HG03103 (cell line): ENCODE measurements at regions not wholly inside any gene's neighbourhood (a gene's known extent, or its start where the extent isn't known, plus 50 kb on each side); places are given as distances from the start of the nearest gene placed in this dataset.

Experiments
- ATAC-seq: cut with Tn5 transposase; IDR thresholded peaks from one replicate; pipeline ENCODE4 v1.9.1; 2021; ENCODE audit warnings: low read depth; ENCODE audit not compliant: unreplicated experiment

DNA sequence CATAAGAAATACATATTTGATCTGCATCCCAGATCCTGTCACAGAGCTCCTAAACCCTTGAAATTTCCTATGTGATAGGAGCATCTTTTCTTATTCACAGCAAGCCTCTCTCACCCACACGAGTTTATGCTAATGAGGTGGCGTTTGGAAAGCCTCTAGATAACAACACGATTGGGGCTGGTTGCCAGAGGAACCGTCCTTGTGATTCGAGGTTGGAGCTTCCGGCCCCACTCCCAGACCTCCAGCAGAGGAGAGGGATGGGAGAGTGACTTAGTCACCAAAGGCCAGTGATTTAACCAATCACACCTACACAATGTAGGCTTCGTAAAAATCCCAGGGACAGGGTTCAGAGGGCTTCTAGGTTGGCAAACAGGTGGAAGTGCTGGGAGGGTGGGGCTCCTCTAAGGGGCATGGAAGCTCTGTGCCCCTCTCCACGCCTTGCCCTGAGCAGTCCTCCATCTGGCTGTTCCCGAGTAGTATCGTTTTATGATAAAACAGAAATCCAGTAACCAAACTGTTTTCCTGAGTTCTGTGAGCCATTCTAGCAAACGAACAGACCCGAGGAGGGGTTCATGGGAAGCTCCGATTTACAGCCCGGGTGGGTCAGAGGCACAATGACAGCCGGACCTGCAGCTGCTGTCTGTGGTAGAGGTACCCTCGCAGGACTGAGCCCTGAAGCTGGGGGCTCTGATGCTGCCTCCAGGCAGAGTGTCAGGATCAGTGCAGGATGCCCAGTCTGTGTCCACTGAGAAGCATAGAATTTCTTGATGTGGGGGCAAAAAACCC lies 238.1 kb upstream of the ARID1B start:
- no peak for ATAC-seq

DNA sequence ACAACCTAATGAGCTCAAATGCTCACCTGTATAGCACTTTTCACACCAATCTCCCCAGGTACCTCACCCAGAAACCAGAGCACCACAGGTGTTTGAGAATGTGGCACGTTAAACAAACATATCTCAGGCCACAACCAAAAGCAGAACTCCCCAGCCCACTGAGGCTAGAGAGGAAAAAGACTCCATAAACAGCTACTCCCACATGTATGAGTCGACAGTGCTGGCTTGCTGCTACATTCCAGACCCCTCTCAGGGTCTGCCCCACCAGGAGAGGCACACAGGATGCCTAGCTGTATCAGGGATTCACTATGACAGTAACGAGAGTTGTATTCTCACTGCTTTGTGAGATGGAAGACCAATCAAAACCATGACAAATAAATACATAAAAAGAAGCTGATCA lies 242.6 kb upstream of the ARID1B start:
- ATAC-seq: no peak

DNA sequence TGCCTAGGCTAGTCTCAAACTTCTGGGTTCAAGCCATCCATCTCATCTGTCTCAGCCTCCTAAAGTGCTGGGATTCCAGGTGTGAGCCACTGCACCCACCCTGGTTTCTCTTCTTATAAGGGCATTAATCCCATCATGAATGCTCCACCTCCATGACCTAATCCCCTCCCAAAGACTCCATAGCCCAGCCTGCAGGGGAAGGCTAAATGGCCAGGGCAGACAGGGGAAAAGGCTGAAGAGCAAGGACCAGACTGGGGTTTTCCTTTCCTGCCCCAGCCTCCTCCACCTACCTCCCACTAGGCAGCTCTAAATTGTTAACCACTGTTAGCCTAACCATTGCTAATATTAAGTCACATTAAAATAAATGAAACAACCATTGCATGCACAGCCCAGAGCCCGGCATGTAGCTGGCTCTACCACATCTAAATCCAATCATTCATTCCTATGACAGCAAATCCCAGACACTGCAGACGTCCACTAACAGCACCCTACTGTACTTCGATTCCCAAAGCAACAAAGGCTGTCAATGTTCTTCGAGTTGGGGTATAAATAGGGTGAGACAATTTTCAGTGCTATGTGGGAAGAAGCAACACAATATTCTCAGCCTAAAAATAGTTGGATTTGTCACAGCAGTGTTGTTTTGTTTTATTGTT lies 243.2 kb upstream of the ARID1B start:
- no peak for ATAC-seq

DNA sequence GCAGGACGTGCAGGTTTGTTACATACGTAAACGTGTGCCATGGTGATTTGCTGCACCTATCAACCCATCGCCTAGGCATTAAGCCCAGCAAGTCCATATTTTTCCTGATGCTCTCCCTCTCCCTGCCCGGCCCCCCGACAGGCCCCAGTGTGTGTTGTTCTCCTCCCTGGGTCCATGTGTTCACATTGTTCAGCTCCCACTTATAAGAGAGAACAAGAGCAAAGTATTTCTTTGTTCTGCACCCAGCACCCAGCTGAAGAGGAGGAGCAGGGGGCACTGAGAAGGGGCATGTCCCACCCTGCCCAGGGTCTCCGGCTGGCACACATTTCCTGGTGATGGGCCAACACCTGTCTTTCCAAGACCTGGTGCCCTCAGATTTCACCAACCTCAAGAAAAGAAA lies 251.1 kb upstream of the ARID1B start:
- no peak for ATAC-seq

DNA sequence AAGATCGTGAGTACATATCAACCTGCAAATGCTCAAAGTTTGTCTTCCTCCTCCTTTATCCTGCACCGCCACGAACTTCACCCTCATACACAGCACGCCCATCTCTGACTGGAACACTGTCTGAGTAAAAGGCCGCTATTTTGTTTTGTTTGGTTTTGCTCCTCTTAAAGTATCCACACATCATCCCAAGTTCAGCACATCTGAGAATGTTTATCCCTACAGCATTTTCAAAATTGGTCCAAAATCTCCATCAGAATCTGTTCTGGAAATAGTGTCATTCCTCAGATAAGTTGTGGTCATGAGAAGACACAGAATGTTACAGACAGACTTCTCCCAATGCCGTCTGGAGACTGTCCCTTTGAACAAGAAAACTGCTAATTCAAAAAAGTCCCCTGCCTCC lies 251.6 kb upstream of the ARID1B start:
- ATAC-seq: no peak

DNA sequence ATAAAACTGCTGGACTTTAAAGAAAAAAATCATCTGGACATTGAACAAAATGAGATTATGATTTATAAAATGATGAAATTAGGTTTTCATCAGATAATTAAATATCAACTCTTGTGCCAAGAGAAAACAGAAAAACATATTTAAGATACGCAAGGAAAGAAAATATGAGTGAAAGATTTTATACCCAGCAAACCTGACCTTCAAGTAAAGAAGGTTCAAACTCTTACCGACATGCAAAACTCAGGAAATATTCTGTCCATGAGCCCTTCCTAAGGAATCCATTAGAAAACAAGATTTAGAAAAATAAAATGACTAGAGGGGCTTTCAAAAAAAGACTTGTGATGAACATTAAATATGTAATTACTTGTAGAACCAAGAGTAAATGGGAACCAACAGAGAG lies 257.2 kb upstream of the ARID1B start:
- ATAC-seq: no peak

DNA sequence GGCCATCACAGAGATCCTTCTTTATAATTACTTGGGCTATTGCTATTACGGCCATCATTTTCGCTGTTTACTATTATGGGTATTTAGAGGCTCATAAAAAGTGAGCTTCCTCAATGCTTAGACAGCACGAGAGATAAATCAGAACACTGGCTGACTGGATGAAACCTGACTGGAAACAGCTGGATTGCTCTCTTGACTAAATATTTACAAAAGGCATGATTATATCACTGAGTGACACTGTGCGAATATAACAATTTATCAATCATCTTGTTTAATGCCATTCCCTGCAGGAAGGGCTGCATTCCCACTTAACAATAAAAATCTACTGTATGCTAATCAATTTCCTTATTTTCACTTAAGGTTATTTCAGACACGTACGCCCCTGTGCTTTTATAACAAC lies 260.1 kb upstream of the ARID1B start:
- ATAC-seq: no peak

DNA sequence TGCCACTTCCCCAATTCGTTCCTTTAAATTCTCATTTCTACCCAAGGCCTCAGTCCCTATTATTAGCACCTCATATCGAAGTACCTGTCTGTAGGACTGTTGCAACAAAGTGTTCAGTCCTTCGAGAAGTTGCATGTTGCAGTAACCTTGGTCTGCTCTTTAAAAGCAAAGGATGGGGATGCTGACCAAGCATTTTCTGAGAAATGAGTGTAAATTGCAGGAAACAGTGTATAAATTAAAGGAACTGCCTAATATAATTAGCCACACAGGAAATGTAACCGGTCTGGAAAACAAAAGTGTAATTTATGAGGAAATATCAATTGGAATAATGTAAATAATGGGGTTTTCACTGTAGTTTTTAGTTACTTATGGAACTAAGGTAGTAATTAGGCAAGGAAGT lies 261.9 kb upstream of the ARID1B start:
- no peak for ATAC-seq

DNA sequence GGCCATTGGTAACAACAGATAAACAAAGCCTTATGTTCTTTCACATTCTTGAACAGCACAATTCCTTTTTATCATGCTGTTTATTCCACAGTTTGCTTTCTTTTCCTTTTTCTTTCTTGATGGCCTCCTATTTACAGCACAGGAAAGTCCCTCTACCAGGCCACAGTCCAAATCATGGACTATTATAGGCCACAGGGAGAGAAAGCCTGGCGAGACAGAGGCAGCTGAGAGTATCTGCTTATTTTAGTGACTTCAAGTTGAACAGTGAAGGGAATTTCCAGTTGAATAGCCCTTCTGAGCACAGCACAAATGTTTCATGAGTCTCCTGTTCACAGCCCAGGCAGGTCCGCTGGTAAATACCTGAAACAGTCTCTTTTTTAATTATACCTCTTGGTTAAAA lies 263.7 kb upstream of the ARID1B start:
- no peak for ATAC-seq

DNA sequence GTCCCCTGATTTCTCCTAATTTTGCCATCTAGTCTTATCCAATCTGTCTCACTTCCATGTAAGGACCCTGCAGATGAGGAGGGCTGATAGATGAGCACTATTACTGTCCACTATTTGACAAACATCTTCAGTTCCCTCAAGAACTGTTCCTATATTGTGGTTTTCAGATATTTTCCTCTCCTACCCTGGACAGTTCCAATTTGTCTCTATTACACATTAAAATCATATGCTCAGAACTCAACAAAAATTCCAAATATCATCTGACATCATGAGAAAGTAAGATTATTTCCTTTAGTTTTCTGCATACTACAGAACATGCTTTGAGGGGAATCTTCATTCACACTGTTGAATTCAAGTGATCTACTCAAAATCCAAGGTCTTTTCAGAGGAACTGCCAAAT lies 265.6 kb upstream of the ARID1B start:
- ATAC-seq: no peak

DNA sequence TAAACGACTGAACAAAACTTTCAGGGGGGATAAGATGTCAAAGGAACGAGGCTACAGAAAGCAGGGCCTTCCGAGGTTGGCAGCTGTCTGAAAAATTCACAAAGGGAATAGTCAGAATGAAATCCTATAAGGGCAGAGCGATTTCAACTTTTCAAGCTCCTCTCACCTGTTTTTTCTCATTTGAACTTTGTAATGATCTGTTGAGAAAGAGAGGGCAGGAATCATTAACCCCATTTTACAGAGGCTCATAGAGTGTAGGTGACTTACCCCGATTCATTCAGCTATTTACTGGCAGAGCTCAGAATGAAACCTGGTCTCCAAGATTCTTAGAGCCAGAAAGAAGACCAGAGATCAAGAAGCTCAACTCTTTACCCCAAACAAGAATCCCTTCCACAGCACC lies 266.1 kb upstream of the ARID1B start:
- no peak for ATAC-seq

DNA sequence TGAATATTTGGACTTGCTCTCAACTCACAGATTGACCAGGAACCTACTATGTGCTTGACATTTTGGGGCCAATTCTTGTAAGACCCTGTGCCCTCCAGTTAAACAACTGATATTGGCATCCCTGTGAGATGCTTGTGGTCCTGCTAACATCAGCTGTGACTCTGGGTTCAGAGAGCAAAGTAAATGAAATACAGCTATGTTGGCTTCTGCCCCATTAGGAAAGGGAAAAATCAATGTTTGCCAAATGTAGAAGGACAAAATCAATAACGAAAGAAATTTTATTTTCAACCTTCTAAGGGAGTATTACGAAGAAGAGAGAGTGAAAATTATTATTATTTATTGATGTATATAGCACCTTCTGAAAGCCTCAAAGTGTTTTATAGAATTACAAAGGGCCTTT lies 266.9 kb upstream of the ARID1B start:
- no peak for ATAC-seq

DNA sequence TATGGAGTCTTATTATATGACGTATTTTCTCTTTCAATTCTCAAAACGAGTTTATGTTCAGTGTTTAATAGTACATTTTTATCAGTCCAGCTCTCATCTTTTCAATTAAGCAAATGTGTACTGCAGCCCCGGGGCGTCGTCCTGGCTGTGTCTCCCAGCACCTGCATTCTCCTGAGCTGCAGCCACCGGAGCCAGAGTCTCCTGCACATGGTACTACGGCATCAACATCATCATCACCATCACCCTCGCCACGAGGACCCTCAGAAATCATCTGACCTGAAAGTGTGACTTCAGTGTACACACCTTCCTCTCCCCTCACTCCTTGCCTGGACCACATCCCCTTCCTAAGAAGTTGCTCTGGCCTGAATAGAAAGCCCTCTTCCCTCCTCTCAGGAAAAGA lies 267.7 kb upstream of the ARID1B start:
- no peak for ATAC-seq

DNA sequence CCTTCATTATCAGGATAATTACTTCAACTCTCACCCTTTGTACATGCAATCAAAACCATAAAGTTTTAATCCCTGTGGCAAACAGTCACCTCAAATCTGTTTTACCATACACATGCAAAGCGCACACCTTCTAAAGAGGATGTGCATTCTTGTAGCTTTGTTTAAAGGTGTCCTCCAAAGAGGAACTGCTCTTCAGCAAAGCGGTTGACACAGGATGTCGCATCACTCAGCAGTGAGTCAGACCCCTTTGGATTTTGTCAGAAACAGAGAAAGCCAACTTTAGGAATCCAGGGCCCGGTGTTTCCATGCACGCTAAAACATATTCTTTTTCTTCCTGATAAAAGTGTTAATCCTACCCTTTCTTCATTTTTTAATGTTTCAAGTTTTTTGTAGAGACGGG lies 268.3 kb upstream of the ARID1B start:
- no peak for ATAC-seq

DNA sequence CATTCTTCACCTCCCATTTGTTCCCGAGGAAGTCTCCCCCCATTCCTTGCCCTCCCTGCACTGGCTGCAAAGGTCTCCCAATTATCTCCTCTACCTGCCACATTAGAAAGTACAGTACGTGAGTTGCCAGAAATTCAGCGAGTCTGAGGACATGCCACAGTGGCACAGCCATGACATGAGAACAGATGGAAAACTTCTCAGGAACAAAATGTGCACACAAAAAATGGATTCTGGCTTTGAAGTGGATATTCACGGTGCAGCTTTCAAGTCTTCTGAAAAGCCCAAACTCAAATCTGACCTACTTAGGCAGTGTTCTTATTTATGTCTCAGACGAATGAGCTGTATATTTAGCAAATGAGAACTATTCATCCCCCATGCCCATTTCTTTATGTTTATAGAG lies 269.1 kb upstream of the ARID1B start:
- ATAC-seq: no peak

DNA sequence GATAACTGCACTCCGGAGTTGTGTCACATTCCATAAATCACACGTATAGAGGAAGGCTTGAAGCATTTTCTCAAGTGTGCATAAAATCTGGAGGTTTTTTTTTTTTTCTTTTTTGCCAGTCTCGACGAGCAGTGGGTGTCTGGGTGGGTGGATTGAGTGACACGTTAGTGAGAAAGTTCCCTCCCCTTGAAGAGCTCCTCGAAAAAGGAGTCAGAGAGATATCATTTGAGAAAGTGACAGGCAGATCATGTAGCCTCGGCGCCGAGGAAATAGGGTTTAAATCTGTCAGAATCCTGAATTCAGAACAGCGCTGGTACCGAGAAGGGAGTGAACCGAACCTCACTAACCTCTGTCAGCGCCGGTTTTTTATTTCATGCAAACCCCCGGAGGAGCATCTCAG lies 269.5 kb upstream of the ARID1B start:
- ATAC-seq: no peak

DNA sequence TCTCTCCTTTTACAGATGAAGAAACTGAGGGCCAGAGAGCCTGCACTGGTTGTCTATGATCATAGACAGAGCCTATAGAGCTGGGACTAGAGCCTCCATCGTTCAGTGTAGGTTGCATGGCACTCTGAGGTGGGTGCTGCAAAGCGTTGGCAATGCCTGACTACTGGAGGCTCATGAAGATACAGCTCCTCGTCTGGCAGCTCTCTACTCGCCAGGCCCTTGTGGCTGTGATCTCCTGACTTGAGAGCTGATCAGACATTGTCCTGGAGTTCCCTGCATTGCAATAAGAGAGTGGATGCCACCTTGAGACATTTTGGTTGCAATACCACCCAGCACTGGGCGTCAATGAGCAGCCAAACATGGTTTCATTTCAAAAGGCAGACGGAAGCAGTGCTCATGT lies 270.1 kb upstream of the ARID1B start:
- ATAC-seq: no peak

DNA sequence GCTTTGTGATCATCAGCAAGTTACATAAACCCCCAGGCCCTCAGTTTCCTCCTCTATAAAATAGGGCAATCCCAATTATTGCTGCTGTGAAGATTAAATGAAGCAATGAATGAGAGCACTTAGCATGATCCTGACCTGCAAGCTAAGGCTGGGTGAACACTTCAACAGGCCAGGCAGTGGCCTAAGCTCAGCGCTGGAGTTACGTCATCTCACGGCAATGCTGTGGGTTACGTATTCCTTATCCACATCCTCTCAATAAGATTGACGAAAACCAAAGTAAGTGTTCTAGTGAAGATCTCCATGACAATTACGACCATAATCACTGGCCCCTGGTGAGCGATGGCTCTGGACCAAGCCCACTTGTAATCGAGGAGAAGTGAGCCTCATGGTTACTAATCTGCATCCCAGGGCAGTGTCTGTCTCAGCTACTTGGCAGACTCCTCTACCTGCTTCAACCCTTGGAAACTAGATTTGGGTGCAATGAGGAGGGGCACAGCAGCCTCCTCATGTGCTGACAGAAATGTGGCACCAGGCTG lies 274.1 kb upstream of the ARID1B start:
- ATAC-seq: no peak

DNA sequence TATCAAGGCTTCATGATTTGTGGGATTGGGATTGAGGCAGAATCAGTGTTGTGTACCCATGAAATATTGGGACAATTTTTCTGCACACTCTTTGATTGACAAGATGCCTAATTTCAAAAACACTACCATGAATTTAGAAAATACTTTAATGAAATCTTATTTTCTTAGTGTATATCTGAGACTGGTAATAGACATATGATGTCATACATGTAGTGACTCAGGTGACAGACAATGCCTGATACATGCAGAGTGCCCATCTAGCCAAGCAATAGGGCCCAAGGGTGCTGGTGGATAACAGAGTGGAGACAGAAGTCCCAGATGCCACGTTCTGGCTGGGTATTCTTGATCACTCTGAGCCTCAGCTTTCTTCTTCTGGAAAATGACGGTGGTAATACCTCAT lies 279.6 kb upstream of the ARID1B start:
- ATAC-seq: no peak

DNA sequence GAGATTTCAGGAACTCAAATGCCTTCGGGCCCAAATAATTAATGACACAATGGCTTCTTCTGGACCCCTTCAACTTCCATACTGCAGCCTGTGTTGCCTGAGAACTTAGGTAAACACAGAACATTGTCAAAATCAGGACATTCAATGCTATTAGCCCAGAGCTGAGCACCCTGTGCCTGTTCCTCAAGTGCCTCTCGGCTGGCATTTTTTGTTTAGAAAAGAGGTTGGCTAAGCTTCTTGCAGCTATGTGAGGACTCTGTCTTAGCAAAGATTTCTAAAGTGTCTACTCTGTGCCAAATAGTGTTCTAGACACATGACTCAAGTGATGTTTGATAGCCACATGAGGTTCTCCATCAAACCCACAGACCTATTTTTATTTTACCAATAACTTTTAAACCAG lies 289.3 kb upstream of the ARID1B start:
- ATAC-seq: no peak

DNA sequence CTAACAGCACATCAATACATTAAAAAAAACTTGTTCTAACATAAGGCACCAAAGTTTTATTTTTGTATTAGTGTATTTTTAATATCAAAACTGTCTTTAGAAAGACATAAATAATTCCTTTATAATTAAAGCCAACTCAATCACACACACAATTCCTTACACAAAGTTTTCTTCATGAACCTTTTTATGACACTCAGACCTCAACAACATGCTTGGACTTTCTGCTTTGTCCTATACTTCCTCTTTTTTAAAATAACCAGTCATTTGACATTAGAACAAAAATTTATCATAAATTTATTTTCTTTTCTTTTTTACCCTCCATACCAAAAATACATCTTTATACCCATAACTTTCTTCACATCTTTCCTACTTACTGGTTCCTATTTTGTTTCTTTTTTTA lies 292.0 kb upstream of the ARID1B start:
- no peak for ATAC-seq

DNA sequence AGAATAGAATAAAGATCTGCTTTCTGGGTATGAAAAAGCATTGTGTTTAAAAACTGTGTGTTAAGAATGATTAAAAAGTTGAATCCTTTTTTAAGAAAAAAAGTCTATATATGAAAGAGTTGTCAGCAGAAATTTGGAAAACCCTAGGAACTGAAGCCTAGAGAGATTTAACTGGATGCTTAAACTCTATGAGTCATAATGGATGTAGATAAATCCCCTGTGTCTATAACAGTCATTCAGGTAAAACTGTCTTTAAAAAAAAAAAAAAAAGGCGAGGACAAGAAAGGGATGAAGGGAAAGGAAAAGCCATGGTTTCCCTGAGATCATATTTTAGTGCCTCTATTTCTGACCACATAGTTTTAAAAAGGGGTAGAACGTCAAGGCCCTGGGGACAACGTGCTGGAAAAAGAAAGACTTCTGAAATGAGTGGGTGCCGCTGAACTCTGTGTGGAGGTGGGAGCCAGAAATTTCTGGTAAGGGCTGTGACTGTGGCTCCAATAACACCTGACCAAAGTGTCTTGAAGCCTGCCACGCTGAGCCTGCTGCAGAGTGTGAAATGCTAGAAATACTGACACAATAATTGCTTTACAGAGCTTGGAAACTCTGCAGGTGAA lies 302.6 kb upstream of the ARID1B start:
- ATAC-seq: no peak
